CD14-positive monocyte (primary cell): ENCODE measurements at regions not wholly inside any gene's neighbourhood (a gene's known extent, or its start where the extent isn't known, plus 50 kb on each side); places are given as distances from the start of the nearest gene placed in this dataset.

Experiments used
- DNase-seq, 3 donors: peaks; one replicate each; pipeline ENCODE4 v3.0.0-alpha.2; 2011 to 2022
- H2AFZ ChIP-seq: 2 replicates; pipeline ENCODE4 v1.6.0; 2012; ENCODE audit warnings: mild to moderate bottlenecking, low read depth, low read length, inconsistent platforms; ENCODE audit not compliant: insufficient read depth, poor library complexity, severe bottlenecking
- H3K27ac ChIP-seq, 2 donors: 1 replicate in 1 of 2; 2 replicates in 1 of 2; pipeline ENCODE4 v1.5.1; 2012 to 2013; ENCODE audit warnings: low read length in 2 of 2, control low read depth in 1 of 2, inconsistent platforms in 1 of 2, low read depth in 1 of 2, mild to moderate bottlenecking in 1 of 2
- H3K27me3 ChIP-seq, 2 donors: one replicate each; pipeline versions ENCODE4 v1.6.0 to v1.6.1; 2011 to 2013; ENCODE audit warnings: low read length in 2 of 2; ENCODE audit not compliant: control insufficient read depth in 2 of 2, insufficient read depth in 2 of 2
- H3K36me3 ChIP-seq, 2 donors: replicated peaks in 1 of 2; 1 replicate in 1 of 2; 2 replicates in 1 of 2; pipeline versions ENCODE4 v1.5.1 to v1.6.1; 2012 to 2013; ENCODE audit warnings: low read length in 2 of 2, control low read depth in 1 of 2, inconsistent platforms in 1 of 2, mild to moderate bottlenecking in 1 of 2; ENCODE audit not compliant: insufficient read depth in 2 of 2, control insufficient read depth in 1 of 2
- H3K4me1 ChIP-seq, 2 donors: 1 replicate in 1 of 2; 2 replicates in 1 of 2; pipeline versions ENCODE4 v1.5.1 to v1.6.1; 2012 to 2013; ENCODE audit warnings: low read length in 2 of 2, control low read depth in 1 of 2, inconsistent platforms in 1 of 2, mild to moderate bottlenecking in 1 of 2, moderate library complexity in 1 of 2; ENCODE audit not compliant: insufficient read depth in 2 of 2, control insufficient read depth in 1 of 2
- H3K4me2 ChIP-seq: replicated peaks from 2 replicates; pipeline ENCODE3; 2012; ENCODE audit warnings: low read length, moderate library complexity, mild to moderate bottlenecking; ENCODE audit not compliant: poor library complexity, severe bottlenecking; ENCODE audit errors: extremely low read depth
- H3K4me3 ChIP-seq, 3 experiments: fragments of 200-600 bp in 1 of 3; sonication (generic) in 1 of 3; replicated peaks in 1 of 3; 1 replicate in 2 of 3; 2 replicates in 1 of 3; pipeline ENCODE4 v1.5.1; 2011 to 2013; ENCODE audit warnings: low read length in 3 of 3, mild to moderate bottlenecking in 3 of 3, control low read depth in 2 of 3, low read depth in 2 of 3, inconsistent platforms in 1 of 3, moderate library complexity in 1 of 3
- H3K79me2 ChIP-seq: 2 replicates; pipeline ENCODE4 v1.6.0; 2012; ENCODE audit warnings: mild to moderate bottlenecking, control low read depth, inconsistent platforms, low read length, moderate library complexity; ENCODE audit not compliant: insufficient read depth
- H3K9ac ChIP-seq: 2 replicates; pipeline ENCODE4 v1.6.0; 2017; ENCODE audit warnings: low read length, mild to moderate bottlenecking; ENCODE audit not compliant: insufficient read depth, poor library complexity, severe bottlenecking
- H3K9me3 ChIP-seq, 2 donors: replicated peaks in 1 of 2; 1 replicate in 1 of 2; 2 replicates in 1 of 2; pipeline versions ENCODE4 v1.5.1 to v1.6.1; 2012 to 2013; ENCODE audit warnings: low read length in 2 of 2, control low read depth in 1 of 2; ENCODE audit not compliant: control insufficient read depth in 1 of 2, insufficient read depth in 1 of 2
- H4K20me1 ChIP-seq: 2 replicates; pipeline ENCODE4 v1.6.0; 2012; ENCODE audit warnings: mild to moderate bottlenecking, low read length, control low read depth, moderate library complexity; ENCODE audit not compliant: insufficient read depth
- H3K27ac Mint-ChIP-seq, 7 donors: one replicate each; pipeline ENCODE4 v1.8.0; 2020; ENCODE audit warnings: mild to moderate bottlenecking in 7 of 7, mixed read lengths in 7 of 7, moderate library complexity in 6 of 7, inconsistent platforms in 2 of 7
- H3K27me3 Mint-ChIP-seq, 3 donors: one replicate each; pipeline ENCODE4 v1.8.0; 2021 to 2022; ENCODE audit warnings: low read depth in 3 of 3, mild to moderate bottlenecking in 3 of 3, mixed read lengths in 3 of 3, moderate library complexity in 3 of 3, inconsistent platforms in 1 of 3
- H3K36me3 Mint-ChIP-seq, 2 donors: one replicate each; pipeline ENCODE4 v1.8.0; 2020; ENCODE audit warnings: mixed read lengths in 2 of 2, inconsistent platforms in 1 of 2, mild to moderate bottlenecking in 1 of 2
- H3K4me1 Mint-ChIP-seq: one replicate; pipeline ENCODE4 v1.8.0; 2020; ENCODE audit warnings: mild to moderate bottlenecking, mixed read lengths
- H3K4me3 Mint-ChIP-seq, 2 donors: one replicate each; pipeline ENCODE4 v1.8.0; 2020; ENCODE audit warnings: mild to moderate bottlenecking in 2 of 2, mixed read lengths in 2 of 2, moderate library complexity in 1 of 2
- H3K9me3 Mint-ChIP-seq, 7 donors: one replicate each; pipeline ENCODE4 v1.8.0; 2020 to 2022; ENCODE audit warnings: mixed read lengths in 7 of 7, mild to moderate bottlenecking in 6 of 7, moderate library complexity in 6 of 7, inconsistent platforms in 2 of 7
- CTCF ChIP-seq: fragments of 200-600 bp; IDR thresholded peaks from one replicate; pipeline ENCODE4 v1.8.0; 2022; ENCODE audit warnings: antibody characterized with exemption, mild to moderate bottlenecking
- WGBS: methylation state at CpG from one replicate; pipeline ENCODE4 v1.1.5; 2013; ENCODE audit warnings: missing lambda C conversion rate; ENCODE audit not compliant: insufficient coverage; 5-methylcytosine and 5-hydroxymethylcytosine counted together
- intact Hi-C, 2 donors: fragments of 100-400 bp; cut with micrococcal nuclease; formaldehyde crosslinking; loops; one replicate each; pipeline versions ENCODE4 v1.15.0 to v1.15.1; 2023

GRCh38 chr10:78535716-78536218 is 502.1 kb downstream of the RPS24 start:
- 76% methylated on average over 2 of the region's 4 CpGs for WGBS
- H3K27me3 ChIP-seq, result no peaks in the 10 kb centered on the region
- Mint-ChIP-seq H3K9me3 (peaks cover 0 to 2% (median 0%) of the 10 kb centered on the region in 7 donors), H3K4me3 (no peak overlapping the region), H3K36me3 (no peaks in the 10 kb centered on the region), H3K27ac (no peak overlapping the region), H3K4me1 (peaks cover 12% of the 10 kb centered on the region), H3K27me3 (peaks cover 0 to 3% (median 3%) of the 10 kb centered on the region in 3 donors)
- no peaks in the 10 kb centered on the region for H3K36me3 ChIP-seq
- H3K4me1 ChIP-seq, result no peaks in the 10 kb centered on the region
- H3K9me3 ChIP-seq, result no peaks in the 10 kb centered on the region
- no peak for TF ChIP-seq CTCF
- H3K9ac ChIP-seq, result no peak overlapping the region
- H4K20me1 ChIP-seq, result no peaks in the 10 kb centered on the region
- H3K27ac ChIP-seq, result no peak overlapping the region
- H3K4me2 ChIP-seq, result no peak overlapping the region
- intact Hi-C loops, result no loop called here
- no peak overlapping the region for H3K4me3 ChIP-seq
- no peak for DNase-seq
- H3K79me2 ChIP-seq, result no peaks in the 10 kb centered on the region
- no peak overlapping the region for H2AFZ ChIP-seq

- no peak overlapping the region for H3K4me3 ChIP-seq
- no peak for TF ChIP-seq CTCF
- no peak overlapping the region for H3K4me2 ChIP-seq
- WGBS, result 97% methylated on average over 5 of the region's 5 CpGs
- H3K9ac ChIP-seq, result no peak overlapping the region
- no peak overlapping the region for H3K27ac Mint-ChIP-seq
- peaks cover 0 to 3% (median 3%) of the 10 kb centered on the region in 3 donors for H3K27me3 Mint-ChIP-seq
- H3K4me3 Mint-ChIP-seq, result no peak overlapping the region
- H3K27ac ChIP-seq, result no peak overlapping the region
- no peaks in the 10 kb centered on the region for H3K36me3 ChIP-seq
- no peaks in the 10 kb centered on the region for H3K36me3 Mint-ChIP-seq
- no peaks in the 10 kb centered on the region for H3K9me3 ChIP-seq
- peaks cover 0 to 4% (median 0%) of the 10 kb centered on the region in 7 donors for H3K9me3 Mint-ChIP-seq
- H3K4me1 ChIP-seq, result no peaks in the 10 kb centered on the region
- no peaks in the 10 kb centered on the region for H3K79me2 ChIP-seq
- H2AFZ ChIP-seq, result no peak overlapping the region
- no peaks in the 10 kb centered on the region for H4K20me1 ChIP-seq
- no peak for DNase-seq
- H3K27me3 ChIP-seq, result no peaks in the 10 kb centered on the region
- peaks cover 12% of the 10 kb centered on the region for H3K4me1 Mint-ChIP-seq
- intact Hi-C loops, result no loop called here
Measured at GRCh38 chr10:78537018-78537417, 503.4 kb downstream of the RPS24 start.
